Lung (tissue), 11 donors: ENCODE measurements at regions not wholly inside any gene's neighbourhood (a gene's known extent, or its start where the extent isn't known, plus 50 kb on each side); places are given as distances from the start of the nearest gene placed in this dataset.

Source experiments
- ATAC-seq: fragments of 200-7000 bp; cut with Tn5 transposase; one replicate; pipeline ENCODE4 v1.9.1; 2020; ENCODE audit warnings: moderate number of reproducible peaks; ENCODE audit not compliant: insufficient read depth, low FRiP score
- DNase-seq, 3 donors: peaks; one replicate each; pipeline ENCODE4 v3.0.0-alpha.2; 2013 to 2017
- H3K27ac ChIP-seq, 2 donors: one replicate each; pipeline ENCODE4 v1.5.1; 2013; ENCODE audit warnings: mild to moderate bottlenecking in 2 of 2, moderate library complexity in 2 of 2, control low read depth in 1 of 2, inconsistent platforms in 1 of 2, low read depth in 1 of 2, low read length in 1 of 2
- H3K27me3 ChIP-seq, 3 donors: one replicate each; pipeline ENCODE4 v1.5.1; 2013; ENCODE audit warnings: low read length in 2 of 3; ENCODE audit not compliant: control insufficient read depth in 3 of 3, insufficient read depth in 3 of 3
- H3K36me3 ChIP-seq, 4 donors: one replicate each; pipeline ENCODE4 v1.5.1; 2013; ENCODE audit warnings: low read length in 4 of 4, mild to moderate bottlenecking in 1 of 4, moderate library complexity in 1 of 4; ENCODE audit not compliant: control insufficient read depth in 4 of 4, insufficient read depth in 4 of 4
- H3K4me1 ChIP-seq, 5 donors: one replicate each; pipeline ENCODE4 v1.5.1; 2013; ENCODE audit warnings: low read length in 5 of 5, mild to moderate bottlenecking in 2 of 5, moderate library complexity in 1 of 5; ENCODE audit not compliant: control insufficient read depth in 5 of 5, insufficient read depth in 5 of 5
- H3K4me3 ChIP-seq: one replicate; pipeline ENCODE4 v1.5.1; 2013; ENCODE audit warnings: mild to moderate bottlenecking, control low read depth, moderate library complexity
- H3K9ac ChIP-seq, 2 donors: one replicate each; pipeline ENCODE4 v1.5.1; 2013; ENCODE audit warnings: low read length in 2 of 2, control low read depth in 1 of 2; ENCODE audit not compliant: insufficient read depth in 1 of 2
- H3K9me3 ChIP-seq, 4 donors: one replicate each; pipeline ENCODE4 v1.5.1; 2013; ENCODE audit warnings: low read length in 3 of 4, mild to moderate bottlenecking in 1 of 4, moderate library complexity in 1 of 4; ENCODE audit not compliant: control insufficient read depth in 4 of 4, insufficient read depth in 3 of 4
- WGBS, 2 donors: extraction: QIAGEN DNeasy Blood & Tissue Kit; methylation state at CpG; one replicate each; pipeline ENCODE4 v1.1.7; 2013; 5-methylcytosine and 5-hydroxymethylcytosine counted together
- TF ChIP-seq, protein P1 (sequence below): IDR thresholded peaks from 2 replicates; pipeline ENCODE4 v1.5.1; 2012; ENCODE audit warnings: mild to moderate bottlenecking; ENCODE audit errors: control extremely low read depth, extremely low read depth
- donor health status: control.
- donor health status: control.
- donor health status: Bipolar disorder and iron deficiency.
- donor health status: healthy.
- donor health status: DM: yes; HTN: yes; CAD: no.

DNA sequence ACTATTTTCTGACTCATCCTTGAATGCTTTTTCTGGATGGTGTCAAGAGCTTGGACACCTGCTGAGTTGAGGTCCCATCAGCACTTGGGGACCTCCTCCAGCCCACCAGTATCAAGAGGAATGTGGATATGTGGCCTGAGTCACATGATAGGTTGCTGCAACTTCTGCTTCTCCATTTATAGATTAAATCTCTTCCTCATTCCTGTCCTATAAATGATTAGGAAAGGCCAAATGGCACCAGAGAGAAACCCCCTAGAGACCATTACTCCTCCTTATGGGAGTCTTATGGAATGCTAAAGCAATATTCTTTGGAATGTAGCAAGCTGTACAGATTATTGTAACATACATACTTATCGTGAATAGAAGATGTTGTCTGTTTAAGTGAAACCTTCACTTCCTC is 85.6 kb downstream of the NEUROD6 start:
- Histone ChIP-seq H3K4me3 (no peak overlapping the region), H3K9me3 (no peaks in the 10 kb centered on the region), H3K36me3 (no peaks in the 10 kb centered on the region), H3K27me3 (no peaks in the 10 kb centered on the region), H3K9ac (no peak overlapping the region), H3K27ac (no peak overlapping the region), H3K4me1 (no peaks in the 10 kb centered on the region)
- 70 to 92% methylated on average over 1 of the region's 1 CpG for WGBS, 2 donors
- TF ChIP-seq, protein P1, sequence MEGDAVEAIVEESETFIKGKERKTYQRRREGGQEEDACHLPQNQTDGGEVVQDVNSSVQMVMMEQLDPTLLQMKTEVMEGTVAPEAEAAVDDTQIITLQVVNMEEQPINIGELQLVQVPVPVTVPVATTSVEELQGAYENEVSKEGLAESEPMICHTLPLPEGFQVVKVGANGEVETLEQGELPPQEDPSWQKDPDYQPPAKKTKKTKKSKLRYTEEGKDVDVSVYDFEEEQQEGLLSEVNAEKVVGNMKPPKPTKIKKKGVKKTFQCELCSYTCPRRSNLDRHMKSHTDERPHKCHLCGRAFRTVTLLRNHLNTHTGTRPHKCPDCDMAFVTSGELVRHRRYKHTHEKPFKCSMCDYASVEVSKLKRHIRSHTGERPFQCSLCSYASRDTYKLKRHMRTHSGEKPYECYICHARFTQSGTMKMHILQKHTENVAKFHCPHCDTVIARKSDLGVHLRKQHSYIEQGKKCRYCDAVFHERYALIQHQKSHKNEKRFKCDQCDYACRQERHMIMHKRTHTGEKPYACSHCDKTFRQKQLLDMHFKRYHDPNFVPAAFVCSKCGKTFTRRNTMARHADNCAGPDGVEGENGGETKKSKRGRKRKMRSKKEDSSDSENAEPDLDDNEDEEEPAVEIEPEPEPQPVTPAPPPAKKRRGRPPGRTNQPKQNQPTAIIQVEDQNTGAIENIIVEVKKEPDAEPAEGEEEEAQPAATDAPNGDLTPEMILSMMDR: no peak
- no peak for DNase-seq
- no peak for ATAC-seq

DNA sequence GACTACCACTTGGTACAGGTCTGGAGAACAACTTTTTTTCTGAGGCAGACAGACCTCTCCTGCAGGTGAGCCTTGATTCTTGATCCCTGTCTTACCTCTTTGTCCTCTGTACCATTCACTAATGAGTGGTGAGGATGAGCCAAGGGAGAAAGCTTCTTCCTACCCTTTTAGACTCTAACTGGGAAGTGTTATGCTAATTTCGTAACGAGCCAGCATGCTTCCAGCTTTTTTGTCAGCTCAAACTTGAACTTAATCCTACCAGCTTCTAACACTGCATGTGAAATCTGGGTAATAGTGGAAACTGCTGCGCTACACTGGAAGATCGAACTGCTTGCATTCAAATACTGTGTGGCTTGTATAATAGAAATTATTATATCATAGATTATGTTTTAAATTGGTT is 87.0 kb downstream of the NEUROD6 start:
- TF ChIP-seq, protein P1: no peak
- Histone ChIP-seq H3K36me3 (no peaks in the 10 kb centered on the region), H3K9ac (no peak overlapping the region), H3K27ac (no peak overlapping the region), H3K4me1 (no peaks in the 10 kb centered on the region), H3K9me3 (no peaks in the 10 kb centered on the region), H3K27me3 (no peaks in the 10 kb centered on the region), H3K4me3 (no peak overlapping the region)
- 79 to 82% methylated on average over 4 of the region's 4 CpGs for WGBS, 2 donors
- no peak for ATAC-seq
- DNase-seq: no peak

DNA sequence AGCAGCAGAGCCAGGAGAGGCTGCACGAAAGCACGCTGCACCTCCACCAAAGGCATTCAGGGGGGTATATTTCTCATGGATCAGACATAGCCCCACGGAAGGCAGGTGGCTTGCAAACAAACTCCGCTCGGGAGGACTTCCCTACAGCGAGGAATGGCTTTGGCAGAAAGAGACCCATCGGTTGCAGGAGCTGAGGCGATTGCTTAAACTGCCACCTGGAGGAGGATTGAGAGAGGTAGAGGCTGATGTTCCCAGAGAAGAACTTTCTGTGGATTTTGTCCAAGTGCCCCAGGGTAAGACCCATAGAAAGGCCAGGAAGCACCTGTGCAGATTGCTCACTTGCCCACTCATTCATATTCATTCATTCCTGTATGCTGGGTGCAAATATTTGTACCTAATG is 89.1 kb downstream of the NEUROD6 start:
- no peak for ATAC-seq
- no peak for DNase-seq
- no peak overlapping the region for H3K4me3 ChIP-seq
- no peaks in the 10 kb centered on the region for H3K27me3 ChIP-seq
- H3K36me3 ChIP-seq: no peaks in the 10 kb centered on the region
- 67 to 75% methylated on average over 8 of the region's 8 CpGs for WGBS, 2 donors
- TF ChIP-seq, protein P1: no peak
- no peaks in the 10 kb centered on the region for H3K4me1 ChIP-seq
- H3K27ac ChIP-seq: no peak overlapping the region
- H3K9me3 ChIP-seq: no peaks in the 10 kb centered on the region
- no peak overlapping the region for H3K9ac ChIP-seq

DNA sequence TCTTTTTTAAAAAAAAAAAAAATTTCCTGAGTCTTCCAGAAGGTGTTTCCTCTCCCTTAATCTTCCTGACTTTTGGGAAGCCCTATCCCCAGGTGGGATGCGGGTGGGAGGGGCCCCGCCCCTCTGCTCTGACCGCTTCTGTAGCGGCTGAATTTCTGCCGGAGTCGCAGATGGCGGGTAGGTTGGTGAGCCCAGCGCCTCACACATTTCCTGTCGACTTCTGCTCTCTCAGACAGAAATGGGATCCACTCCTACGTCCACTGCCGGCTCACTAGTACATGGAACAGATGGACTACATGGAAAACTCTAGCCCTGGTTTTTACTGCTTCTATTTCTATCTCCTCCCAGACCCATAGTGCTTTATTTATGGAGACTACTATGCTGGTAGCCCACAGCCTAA is 90.9 kb downstream of the NEUROD6 start:
- ATAC-seq (no peak), DNase-seq (no peak)
- H3K36me3 ChIP-seq: no peaks in the 10 kb centered on the region
- H3K9ac ChIP-seq: no peak overlapping the region
- no peaks in the 10 kb centered on the region for H3K4me1 ChIP-seq
- H3K27me3 ChIP-seq: no peaks in the 10 kb centered on the region
- H3K9me3 ChIP-seq: no peaks in the 10 kb centered on the region
- H3K4me3 ChIP-seq: no peak overlapping the region
- H3K27ac ChIP-seq: no peak overlapping the region
- 46 to 47% methylated on average over 11 of the region's 11 CpGs for WGBS, 2 donors
- TF ChIP-seq, protein P1: no peak
